ENCODE measurements at regions not wholly inside any gene's neighbourhood (a gene's known extent, or its start where the extent isn't known, plus 50 kb on each side); places are given as distances from the start of the nearest gene placed in this dataset.

DNA sequence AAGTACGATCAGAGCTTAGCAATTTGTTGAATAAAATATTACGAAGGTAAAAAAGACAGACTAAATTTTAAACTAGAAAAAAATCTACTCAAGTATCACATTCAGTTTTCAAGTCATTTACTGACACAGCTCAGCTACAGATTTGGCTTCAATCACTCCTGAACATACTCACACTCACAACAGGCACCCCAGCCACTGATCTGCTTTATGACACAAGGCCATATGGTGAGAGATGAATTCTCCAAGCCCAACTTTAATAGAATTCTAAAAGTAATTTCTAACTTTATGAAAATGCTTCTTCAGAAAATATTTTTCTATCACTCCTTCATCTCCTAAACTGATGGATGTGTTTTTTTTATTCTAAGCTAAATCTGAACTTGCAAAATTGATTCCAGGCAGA, 337.1 kb downstream of the HHIPL2 start:
- TF ChIP-seq POLR2AphosphoS5 (IDR thresholded peaks at IDR 0.05) = no peak
- no peak for TF ChIP-seq POLR2A (IDR thresholded peaks at IDR 0.05)
- TF ChIP-seq, protein P1, sequence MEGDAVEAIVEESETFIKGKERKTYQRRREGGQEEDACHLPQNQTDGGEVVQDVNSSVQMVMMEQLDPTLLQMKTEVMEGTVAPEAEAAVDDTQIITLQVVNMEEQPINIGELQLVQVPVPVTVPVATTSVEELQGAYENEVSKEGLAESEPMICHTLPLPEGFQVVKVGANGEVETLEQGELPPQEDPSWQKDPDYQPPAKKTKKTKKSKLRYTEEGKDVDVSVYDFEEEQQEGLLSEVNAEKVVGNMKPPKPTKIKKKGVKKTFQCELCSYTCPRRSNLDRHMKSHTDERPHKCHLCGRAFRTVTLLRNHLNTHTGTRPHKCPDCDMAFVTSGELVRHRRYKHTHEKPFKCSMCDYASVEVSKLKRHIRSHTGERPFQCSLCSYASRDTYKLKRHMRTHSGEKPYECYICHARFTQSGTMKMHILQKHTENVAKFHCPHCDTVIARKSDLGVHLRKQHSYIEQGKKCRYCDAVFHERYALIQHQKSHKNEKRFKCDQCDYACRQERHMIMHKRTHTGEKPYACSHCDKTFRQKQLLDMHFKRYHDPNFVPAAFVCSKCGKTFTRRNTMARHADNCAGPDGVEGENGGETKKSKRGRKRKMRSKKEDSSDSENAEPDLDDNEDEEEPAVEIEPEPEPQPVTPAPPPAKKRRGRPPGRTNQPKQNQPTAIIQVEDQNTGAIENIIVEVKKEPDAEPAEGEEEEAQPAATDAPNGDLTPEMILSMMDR (IDR thresholded peaks at IDR 0.05) = no peak
- 92% methylated on average over 2 of the region's 2 CpGs for WGBS
- DNase-seq (ENCODE audit: low spot score) = no peak
- Histone ChIP-seq H3K4me3 (no peak overlapping the region), H3K27me3 (replicated peaks; ENCODE audit: insufficient read depth) (peaks cover 2% of the 10 kb centered on the region), H3K36me3 (no peaks in the 10 kb centered on the region), H3K9me3 (no peaks in the 10 kb centered on the region), H3K4me1 (replicated peaks) (no peaks in the 10 kb centered on the region), H3K27ac (no peak overlapping the region)
- intact Hi-C loops (cut with DNase I) = no loop called here

DNA sequence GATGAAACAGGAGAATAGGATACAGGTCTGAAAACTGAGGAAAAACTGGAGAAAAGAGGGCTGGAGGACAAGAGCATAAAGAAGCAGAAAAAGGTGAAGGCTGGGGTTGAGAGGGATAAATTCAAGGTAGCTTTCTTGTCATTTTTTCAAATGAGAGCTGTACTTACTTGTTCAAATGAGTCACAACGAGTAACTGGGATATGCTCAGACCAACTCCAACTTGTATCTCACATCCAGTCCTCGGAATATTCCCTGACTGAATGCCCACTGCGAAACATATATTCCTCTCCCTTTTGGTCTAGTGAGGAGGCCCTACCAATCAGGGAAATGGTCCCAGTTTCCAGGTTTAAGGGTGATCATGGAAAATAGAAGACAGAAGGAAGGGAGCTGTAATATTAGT, 343.4 kb downstream of the HHIPL2 start:
- Histone ChIP-seq H3K4me1 (replicated peaks) (no peaks in the 10 kb centered on the region), H3K27ac (no peak overlapping the region), H3K27me3 (replicated peaks; ENCODE audit: insufficient read depth) (no peaks in the 10 kb centered on the region), H3K36me3 (no peaks in the 10 kb centered on the region), H3K9me3 (no peaks in the 10 kb centered on the region), H3K4me3 (no peak overlapping the region)
- WGBS = 97% methylated on average over 3 of the region's 3 CpGs
- intact Hi-C loops (cut with DNase I) = no loop called here
- DNase-seq (ENCODE audit: low spot score) = no peak
- TF ChIP-seq, protein P1 (IDR thresholded peaks at IDR 0.05) = no peak
- TF ChIP-seq POLR2AphosphoS5 (IDR thresholded peaks at IDR 0.05) (no peak), POLR2A (IDR thresholded peaks at IDR 0.05) (no peak)

DNA sequence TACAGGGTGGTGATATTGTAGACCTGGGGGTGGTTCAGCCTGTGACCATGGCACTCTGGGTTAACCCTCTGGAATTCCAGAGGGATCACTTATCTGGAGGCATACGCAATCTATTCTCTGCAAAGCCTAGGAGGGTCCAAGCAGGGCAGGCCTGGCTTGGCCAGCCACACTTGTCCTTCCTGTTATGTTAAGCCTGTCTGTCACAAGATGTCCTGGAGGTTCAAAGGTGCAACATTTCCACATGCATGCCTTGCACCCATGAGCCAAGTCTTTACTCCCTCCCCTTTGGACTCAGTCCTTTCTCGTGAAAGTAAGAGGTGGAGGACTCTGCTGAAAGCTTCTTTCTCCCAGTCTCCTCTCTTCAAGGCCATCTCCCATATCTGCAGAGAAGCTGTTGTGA, 345.1 kb downstream of the HHIPL2 start:
- Histone ChIP-seq H3K4me1 (replicated peaks) (no peaks in the 10 kb centered on the region), H3K4me3 (no peak overlapping the region), H3K9me3 (no peaks in the 10 kb centered on the region), H3K27me3 (replicated peaks; ENCODE audit: insufficient read depth) (no peaks in the 10 kb centered on the region), H3K36me3 (no peaks in the 10 kb centered on the region), H3K27ac (no peak overlapping the region)
- intact Hi-C loops (cut with DNase I) = no loop called here
- DNase-seq (ENCODE audit: low spot score) = no peak
- WGBS = 84% methylated on average over 2 of the region's 2 CpGs
- TF ChIP-seq POLR2AphosphoS5 (IDR thresholded peaks at IDR 0.05) = no peak
- TF ChIP-seq POLR2A (IDR thresholded peaks at IDR 0.05) = no peak
- TF ChIP-seq, protein P1 (IDR thresholded peaks at IDR 0.05) = no peak

DNA sequence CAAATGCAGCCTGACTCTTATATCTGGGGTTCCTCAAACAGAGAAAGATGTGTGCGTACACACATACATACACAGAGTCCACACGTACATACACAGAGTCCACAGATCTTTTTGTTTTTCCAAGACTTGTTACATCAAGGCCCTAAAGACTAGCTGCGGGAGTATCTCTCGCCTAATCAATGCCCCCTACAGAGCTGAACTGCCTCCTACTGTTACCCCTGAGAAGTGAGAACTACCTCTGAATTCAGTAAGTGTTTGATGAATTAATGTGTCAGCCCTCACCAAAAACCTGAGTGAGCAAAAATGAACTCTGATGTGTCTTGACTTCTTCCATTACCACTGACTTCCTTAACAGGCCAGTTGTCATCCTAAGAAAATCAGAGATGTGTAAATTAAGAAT, 351.2 kb downstream of the HHIPL2 start:
- WGBS = 68% methylated on average over 4 of the region's 4 CpGs

DNA sequence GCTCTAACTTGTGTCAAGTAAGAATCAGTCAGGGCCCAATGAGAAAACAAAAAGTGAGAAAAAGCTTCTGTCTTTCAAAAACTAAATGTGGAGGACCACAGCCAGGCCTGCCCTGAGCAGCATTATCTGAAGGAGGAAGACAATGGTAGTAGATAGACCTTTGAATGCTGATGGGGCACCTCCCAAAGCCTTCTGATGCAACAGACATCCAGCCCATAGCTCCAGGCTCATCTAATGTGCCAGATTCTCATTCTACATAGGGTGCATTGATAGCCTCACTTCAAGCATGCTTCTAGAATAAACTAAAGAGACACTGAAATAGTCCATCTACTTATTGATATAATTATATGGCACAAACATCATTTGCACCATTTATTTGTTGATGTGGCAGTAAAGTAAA, 351.6 kb downstream of the HHIPL2 start:
- no peak overlapping the region for H3K27ac ChIP-seq
- TF ChIP-seq POLR2A (IDR thresholded peaks at IDR 0.05) (no peak), POLR2AphosphoS5 (IDR thresholded peaks at IDR 0.05) (no peak)
- TF ChIP-seq, protein P1 (IDR thresholded peaks at IDR 0.05) = no peak
- no peak overlapping the region for H3K4me3 ChIP-seq
- DNase-seq (ENCODE audit: low spot score) = no peak
- intact Hi-C loops (cut with DNase I) = no loop called here
- no peaks in the 10 kb centered on the region for H3K9me3 ChIP-seq
- no peaks in the 10 kb centered on the region for H3K36me3 ChIP-seq
- no peaks in the 10 kb centered on the region for H3K27me3 ChIP-seq (replicated peaks; ENCODE audit: insufficient read depth)
- no peaks in the 10 kb centered on the region for H3K4me1 ChIP-seq (replicated peaks)

More for the DNA sequence above, 351.2 kb downstream of the HHIPL2 start:
- DNase-seq (ENCODE audit: low spot score) = no peak
- no peaks in the 10 kb centered on the region for H3K36me3 ChIP-seq
- intact Hi-C loops (cut with DNase I) = no loop called here
- H3K27me3 ChIP-seq (replicated peaks; ENCODE audit: insufficient read depth) = no peaks in the 10 kb centered on the region
- H3K4me1 ChIP-seq (replicated peaks) = no peaks in the 10 kb centered on the region
- TF ChIP-seq, protein P1 (IDR thresholded peaks at IDR 0.05) = no peak
- TF ChIP-seq POLR2A (IDR thresholded peaks at IDR 0.05) = no peak
- TF ChIP-seq POLR2AphosphoS5 (IDR thresholded peaks at IDR 0.05) = no peak
- no peak overlapping the region for H3K27ac ChIP-seq
- no peaks in the 10 kb centered on the region for H3K9me3 ChIP-seq
- no peak overlapping the region for H3K4me3 ChIP-seq

Measured in prostate gland (tissue), 2 donors.